ENCODE measurements at regions not wholly inside any gene's neighbourhood (a gene's known extent, or its start where the extent isn't known, plus 50 kb on each side); places are given as distances from the start of the nearest gene placed in this dataset.
A peak's percentile ranks its signal among the peaks of the same experiment; 100 is the strongest.

GRCh38 chr2:55776966-55777365, 83.3 kb upstream of the PNPT1 start:
- no TSS peak for BruUV-seq (replicated peaks)
- Histone ChIP-seq H2BK5ac (ENCODE audit: low read depth, low read length, poor library complexity, severe bottlenecking) (no peak overlapping the region), H3K27ac (ENCODE audit: insufficient read depth, low read length) (no peak overlapping the region), H2BK120ac (ENCODE audit: low read depth, low read length) (no peak overlapping the region), H3K27me3 (ENCODE audit: control insufficient read depth, insufficient read depth, low read length) (no peaks in the 10 kb centered on the region), H3K23ac (ENCODE audit: low read depth, low read length) (no peak overlapping the region), H2AK9ac (replicated peaks; ENCODE audit: low read depth, low read length, poor library complexity) (no peak overlapping the region), H2AFZ (replicated peaks; ENCODE audit: low read length, poor library complexity) (no peak overlapping the region), H4K8ac (ENCODE audit: low read depth in 2 of 2, low read length in 2 of 2) (no peak overlapping the region), H3K4me3 (ENCODE audit: insufficient read depth, low read depth, low read length) (no peak overlapping the region), H3K4me1 (ENCODE audit: control insufficient read depth, insufficient read depth, low read length) (peaks cover 7% of the 10 kb centered on the region; the same call in 1 of the 2 replicates), H3K14ac (replicated peaks; ENCODE audit: low read depth, low read length) (no peak overlapping the region), H2BK15ac (ENCODE audit: low read depth, low read length) (no peak overlapping the region), H3K4ac (ENCODE audit: low read depth, low read length) (no peak overlapping the region), H3K36me3 (ENCODE audit: control insufficient read depth, insufficient read depth, low read length) (no peaks in the 10 kb centered on the region), H3K4me2 (ENCODE audit: low read depth, low read length) (no peak overlapping the region), H4K91ac (ENCODE audit: insufficient read depth, low read depth, low read length) (no peak overlapping the region), H2BK20ac (ENCODE audit: low read depth, low read length) (peak overlapping the region; percentile 45), H3K79me1 (ENCODE audit: low read depth in 1 of 2, low read length in 2 of 2) (no peaks in the 10 kb centered on the region), H4K20me1 (ENCODE audit: insufficient read depth, low read length) (no peaks in the 10 kb centered on the region), H3K56ac (ENCODE audit: extremely low read depth, insufficient read depth, low read length) (no peak overlapping the region), H3K9me1 (ENCODE audit: insufficient read depth, low read length) (peaks cover 6% of the 10 kb centered on the region), H4K5ac (ENCODE audit: low read depth, low read length) (no peak overlapping the region), H2AK5ac (ENCODE audit: low read depth, low read length) (no peak overlapping the region; the same call in 1 of the 2 replicates), H3K9ac (ENCODE audit: low read depth, low read length) (no peak overlapping the region), H3K18ac (ENCODE audit: low read depth, low read length) (no peak overlapping the region; the same call in 1 of the 2 replicates), H3K9me3 (ENCODE audit: control insufficient read depth, insufficient read depth, low read length) (no peaks in the 10 kb centered on the region)
- no peak for DNase-seq
- in situ Hi-C loops (cut with MboI; ENCODE audit: low sequenced_read_pairs): no loop called here
- POLR2A ChIA-PET (ENCODE audit: unreplicated experiment): no interaction called here
- dilution Hi-C loops (cut with HindIII; ENCODE audit: low sequenced_read_pairs, unreplicated experiment): no loop called here
- WGBS, 2 experiments (ENCODE audit: extremely low coverage in 2 of 2, insufficient read length in 1 of 2): no CpG with 5 or more reads among the region's 3 CpGs
- CTCF ChIA-PET: no interaction called here
- intact Hi-C loops (cut with micrococcal nuclease): no loop called here
- ATAC-seq (ENCODE audit: low read depth): no peak
- no peak for TF ChIP-seq POLR2A (IDR thresholded peaks at IDR 0.05; ENCODE audit: low read depth, low read length)
- TF ChIP-seq MXI1 (IDR thresholded peaks at IDR 0.05; ENCODE audit: borderline replicate concordance, low read depth, low read length): no peak
- TF ChIP-seq SMC3 (IDR thresholded peaks at IDR 0.05; ENCODE audit: low read depth, low read length): no peak
- no peak for TF ChIP-seq MAFK (IDR thresholded peaks at IDR 0.05; ENCODE audit: low read depth, low read length)
- TF ChIP-seq CHD1 (IDR thresholded peaks at IDR 0.05; ENCODE audit: low read depth, low read length): no peak
- no peak for TF ChIP-seq RAD21 (IDR thresholded peaks at IDR 0.05; ENCODE audit: low read length)
- no peak for TF ChIP-seq CTCF (conservative IDR thresholded peaks at IDR 0.05; ENCODE audit: low read depth, low read length)
- no peak for TF ChIP-seq FOS (IDR thresholded peaks at IDR 0.05; ENCODE audit: low read depth, low read length)
- no peak for TF ChIP-seq MAZ (IDR thresholded peaks at IDR 0.05; ENCODE audit: borderline replicate concordance, low read depth, low read length)
- no peak for TF ChIP-seq RFX5 (IDR thresholded peaks at IDR 0.05; ENCODE audit: low read depth, low read length)
- TF ChIP-seq USF2 (IDR thresholded peaks at IDR 0.05; ENCODE audit: low read depth, low read length): no peak
- no peak for TF ChIP-seq CEBPB (IDR thresholded peaks at IDR 0.05; ENCODE audit: low read depth, low read length)
- TF ChIP-seq RCOR1 (IDR thresholded peaks at IDR 0.05; ENCODE audit: insufficient replicate concordance, low read length): no peak
- no peak for TF ChIP-seq NFE2L2 (IDR thresholded peaks at IDR 0.05; ENCODE audit: low read depth, low read length)
- TF ChIP-seq ELK1 (IDR thresholded peaks at IDR 0.05; ENCODE audit: borderline replicate concordance, low read depth, low read length): no peak
- TF ChIP-seq BHLHE40 (IDR thresholded peaks at IDR 0.05; ENCODE audit: low read depth, low read length): no peak

All from IMR-90 (cell line).